Transverse colon (tissue), 4 donors: ENCODE measurements at regions not wholly inside any gene's neighbourhood (a gene's known extent, or its start where the extent isn't known, plus 50 kb on each side); places are given as distances from the start of the nearest gene placed in this dataset.

Experiments used
- DNase-seq: peaks from one replicate; pipeline ENCODE4 v3.0.0-alpha.2; 2019
- H3K27ac ChIP-seq, 4 donors: fragments of 200-600 bp; sonication (generic); 2 replicates each; pipeline ENCODE4 v1.5.1; 2016 to 2018; ENCODE audit warnings: inconsistent platforms in 4 of 4
- H3K27me3 ChIP-seq: fragments of 200-600 bp; sonication (generic); 2 replicates; pipeline ENCODE4 v1.5.1; 2017; ENCODE audit warnings: inconsistent platforms
- H3K36me3 ChIP-seq, 4 donors: fragments of 200-600 bp; sonication (generic); 2 replicates each; pipeline ENCODE4 v1.5.1; 2017 to 2019; ENCODE audit warnings: inconsistent platforms in 4 of 4
- H3K4me1 ChIP-seq, 4 donors: fragments of 200-600 bp; sonication (generic); 2 replicates each; pipeline ENCODE4 v1.5.1; 2017 to 2020; ENCODE audit warnings: inconsistent platforms in 4 of 4
- H3K4me3 ChIP-seq, 4 donors: fragments of 200-600 bp; sonication (generic); 1 replicate in 1 of 4; 2 replicates in 3 of 4; pipeline versions ENCODE4 v1.5.1 to v1.6.1; 2017 to 2019; ENCODE audit warnings: inconsistent platforms in 4 of 4
- H3K9me3 ChIP-seq, 2 donors: fragments of 200-600 bp; sonication (generic); 2 replicates each; pipeline ENCODE4 v1.5.1; 2017 to 2019; ENCODE audit warnings: inconsistent platforms in 2 of 2
- CTCF ChIP-seq, 5 experiments: fragments of 200-600 bp in 3 of 5; fragments of 450-650 bp in 2 of 5; sonication (generic) in 3 of 5; IDR thresholded peaks; 1 replicate in 2 of 5; 2 replicates in 3 of 5; pipeline ENCODE4 v1.5.1; 2016 to 2017; ENCODE audit warnings: antibody characterized with exemption in 5 of 5, inconsistent platforms in 3 of 5, mild to moderate bottlenecking in 2 of 5, moderate library complexity in 1 of 5
- EP300 ChIP-seq: sonication (generic); formaldehyde crosslinking; IDR thresholded peaks from one replicate; pipeline ENCODE4 v1.6.1; 2017; ENCODE audit warnings: antibody characterized with exemption, low read depth
- POLR2A ChIP-seq: fragments of 450-650 bp; IDR thresholded peaks from one replicate; pipeline ENCODE4 v1.6.1; 2016; ENCODE audit warnings: antibody characterized with exemption, mild to moderate bottlenecking, moderate library complexity
- POLR2AphosphoS5 ChIP-seq, 3 donors: sonication (generic); formaldehyde crosslinking; IDR thresholded peaks; one replicate each; pipeline ENCODE4 v1.6.1; 2016; ENCODE audit warnings: antibody characterized with exemption in 3 of 3
- WGBS, 2 donors: methylation state at CpG; one replicate each; pipeline ENCODE4 v1.1.5; 2018; ENCODE audit warnings: low coverage in 1 of 2; 5-methylcytosine and 5-hydroxymethylcytosine counted together
- in situ Hi-C, 4 donors: fragments of 200-750 bp; cut with MboI; loops; one replicate each; pipeline versions ENCODE4 v1.15.0 to v1.15.1; 2017; ENCODE audit warnings: low sequenced_read_pairs in 3 of 4, low pct_ligation_motif_present in 1 of 4, low pct_unique_long_range_greater_than_20kb in 1 of 4
- intact Hi-C: fragments of 100-400 bp; cut with DNase I; formaldehyde crosslinking; loops from one replicate; pipeline ENCODE4 v1.15.1; 2023; ENCODE audit warnings: low total_unique reads

DNA sequence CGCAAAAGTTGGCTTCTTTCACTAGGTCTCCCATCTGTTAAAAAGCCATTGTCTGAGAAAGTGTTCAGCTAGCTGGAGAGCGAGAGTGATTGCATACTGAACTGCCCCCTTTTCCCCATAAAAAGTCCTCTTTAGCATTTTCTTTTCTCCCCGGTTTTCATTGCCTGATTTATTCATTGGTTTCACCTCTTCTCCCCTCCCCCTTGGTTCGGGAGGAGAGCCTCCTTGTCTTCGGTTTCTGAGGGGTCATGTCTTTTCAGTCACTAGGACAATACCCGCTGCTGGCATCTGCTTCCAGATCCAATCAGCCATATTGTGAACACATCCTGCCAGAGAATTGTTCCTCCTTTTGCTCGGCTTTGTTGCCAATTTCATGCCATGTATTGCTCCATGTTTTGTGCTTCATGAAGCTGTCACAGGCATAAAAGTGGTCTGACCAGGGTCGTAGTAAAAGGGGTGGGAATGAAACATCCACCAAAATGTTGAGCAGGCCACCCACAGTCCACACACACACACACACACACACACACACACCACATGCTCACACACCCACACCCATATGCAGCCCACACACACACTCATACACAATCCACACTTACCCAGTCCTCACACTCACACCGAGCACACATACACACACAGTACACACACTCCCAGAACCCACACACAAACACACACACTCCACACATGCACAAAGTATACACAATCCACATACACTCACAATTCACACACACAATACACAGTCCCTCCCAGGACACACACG, 136.0 kb downstream of the NKX6-1 start:
- no peak for DNase-seq
- Histone ChIP-seq H3K27ac (no peak overlapping the region), H3K36me3 (no peaks in the 10 kb centered on the region), H3K27me3 (no peaks in the 10 kb centered on the region), H3K4me3 (no peak overlapping the region), H3K9me3 (no peaks in the 10 kb centered on the region), H3K4me1 (no peaks in the 10 kb centered on the region)
- intact Hi-C loops = no loop called here
- WGBS, 2 donors = 66 to 69% methylated on average over 5 to 10 of the region's 10 CpGs
- in situ Hi-C loops = no loop called here
- TF ChIP-seq CTCF (IDR thresholded peaks at IDR 0.05) (no peak), POLR2AphosphoS5 (IDR thresholded peaks at IDR 0.05) (no peak), POLR2A (no peak), EP300 (no peak)

DNA sequence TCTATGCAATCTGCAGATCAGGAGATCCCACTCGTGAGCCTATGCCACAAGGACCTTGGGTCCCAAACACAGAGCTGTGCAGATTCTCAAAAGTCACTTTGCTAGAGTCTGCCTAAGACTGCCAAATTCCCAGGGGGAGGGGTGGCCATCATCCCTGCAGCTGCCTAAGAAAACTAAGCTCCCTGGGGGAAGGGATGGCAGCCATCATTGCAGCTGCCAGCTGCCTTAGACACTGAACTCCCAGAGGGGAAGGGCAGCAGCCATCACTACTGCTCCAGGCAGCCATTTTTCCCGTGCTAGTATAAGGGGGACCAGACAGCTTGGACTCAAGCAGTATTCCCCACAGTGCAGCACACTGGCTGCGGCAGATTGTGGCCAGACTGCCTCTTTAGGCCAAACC, 156.9 kb downstream of the NKX6-1 start:
- Histone ChIP-seq H3K36me3 (no peaks in the 10 kb centered on the region), H3K27me3 (no peaks in the 10 kb centered on the region), H3K27ac (no peak overlapping the region), H3K9me3 (peaks cover 0 to 3% of the 10 kb centered on the region in 2 donors), H3K4me3 (no peak overlapping the region), H3K4me1 (no peaks in the 10 kb centered on the region)
- in situ Hi-C loops (no loop called here), intact Hi-C loops (no loop called here)
- no peak for DNase-seq
- no peak for TF ChIP-seq POLR2A
- no peak for TF ChIP-seq CTCF (IDR thresholded peaks at IDR 0.05)
- no peak for TF ChIP-seq POLR2AphosphoS5 (IDR thresholded peaks at IDR 0.05)
- 53 to 80% methylated on average over 1 to 3 of the region's 3 CpGs for WGBS, 2 donors

DNA sequence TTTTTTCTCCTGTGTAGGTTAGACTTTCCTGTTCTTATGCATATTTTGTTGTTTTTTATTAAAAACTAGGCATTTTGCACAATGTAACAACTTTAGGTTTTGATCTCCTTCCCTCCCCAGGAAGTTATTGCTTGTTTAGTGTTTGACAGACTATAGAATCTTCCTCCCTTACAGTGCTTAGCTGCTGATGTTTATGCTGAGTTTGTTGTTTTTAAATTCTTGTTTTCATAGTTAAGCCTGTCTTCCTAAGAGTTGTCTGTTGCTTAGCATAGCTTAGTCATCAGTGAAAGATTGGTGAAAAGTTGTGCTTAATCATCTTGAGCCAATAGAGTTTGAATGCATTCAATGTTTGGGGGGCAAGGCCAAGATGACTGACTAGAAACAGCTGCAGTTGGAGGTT, 157.5 kb downstream of the NKX6-1 start:
- Histone ChIP-seq H3K4me1 (no peaks in the 10 kb centered on the region), H3K36me3 (no peaks in the 10 kb centered on the region), H3K9me3 (peaks cover 0 to 3% of the 10 kb centered on the region in 2 donors), H3K27ac (no peak overlapping the region), H3K27me3 (no peaks in the 10 kb centered on the region), H3K4me3 (no peak overlapping the region)
- intact Hi-C loops = no loop called here
- in situ Hi-C loops = no loop called here
- no peak for DNase-seq
- TF ChIP-seq EP300 = no peak
- no peak for TF ChIP-seq CTCF (IDR thresholded peaks at IDR 0.05)
- TF ChIP-seq POLR2AphosphoS5 (IDR thresholded peaks at IDR 0.05) = no peak
- TF ChIP-seq POLR2A = no peak

GRCh38 chr4:84338367-84338766, 160.7 kb downstream of the NKX6-1 start:
- WGBS, 2 donors = 74 to 90% methylated on average over 2 to 5 of the region's 5 CpGs
- H3K9me3 ChIP-seq = peaks cover 0 to 3% of the 10 kb centered on the region in 2 donors
- no peak overlapping the region for H3K27ac ChIP-seq
- H3K27me3 ChIP-seq = no peaks in the 10 kb centered on the region
- intact Hi-C loops = no loop called here
- H3K4me1 ChIP-seq = no peaks in the 10 kb centered on the region
- in situ Hi-C loops = no loop called here
- no peak for TF ChIP-seq POLR2A
- no peak for TF ChIP-seq POLR2AphosphoS5 (IDR thresholded peaks at IDR 0.05)
- no peak for TF ChIP-seq CTCF (IDR thresholded peaks at IDR 0.05)
- TF ChIP-seq EP300 = no peak
- H3K4me3 ChIP-seq = no peak overlapping the region
- no peak for DNase-seq
- no peaks in the 10 kb centered on the region for H3K36me3 ChIP-seq
